ENCODE measurements at regions not wholly inside any gene's neighbourhood (a gene's known extent, or its start where the extent isn't known, plus 50 kb on each side); places are given as distances from the start of the nearest gene placed in this dataset.

- ATAC-seq (no peak), DNase-seq (ENCODE audit: low read depth, low spot score) (no peak)
- no peaks in the 10 kb centered on the region for H3K9me3 ChIP-seq (ENCODE audit: control insufficient read depth in 1 of 2, insufficient read depth in 1 of 2, low read depth in 1 of 2, low read length in 2 of 2)
- H3K4me2 ChIP-seq (ENCODE audit: low read length), result no peak overlapping the region
- BruUV-seq (replicated peaks), result no TSS peak
- peaks cover 0 to 17% of the 10 kb centered on the region in 2 experiments; a peak in 2 of 4 replicates for H3K4me1 ChIP-seq (ENCODE audit: control insufficient read depth in 1 of 2, insufficient read depth in 2 of 2, low read length in 2 of 2)
- no peaks in the 10 kb centered on the region for H3K36me3 ChIP-seq (ENCODE audit: control insufficient read depth in 1 of 2, insufficient read depth in 2 of 2, low read length in 2 of 2)
- ChIA-PET RAD21 (ENCODE audit: low non-redundant PET in 1 of 2, low total read pairs in 2 of 2, uncharacterized antibody in 2 of 2, unreplicated experiment in 2 of 2) (no interaction called here), CTCF (no interaction called here), POLR2A (no interaction called here)
- no peak overlapping the region for H2AFZ ChIP-seq (ENCODE audit: low read depth, low read length, poor library complexity, severe bottlenecking)
- TF ChIP-seq EZH2phosphoT487 (IDR thresholded peaks at IDR 0.05; ENCODE audit: borderline replicate concordance), result no peak
- no peak overlapping the region for H3K4me3 ChIP-seq (replicated peaks in 1 of 2; ENCODE audit: low read depth in 1 of 2, low read length in 2 of 2)
- intact Hi-C loops (cut with micrococcal nuclease), result no loop called here
- H4K20me1 ChIP-seq (ENCODE audit: insufficient read depth), result no peaks in the 10 kb centered on the region
- H3K9ac ChIP-seq (ENCODE audit: low read length), result no peak overlapping the region
- no peaks in the 10 kb centered on the region for H3K79me2 ChIP-seq (ENCODE audit: insufficient read depth, low read length)
- no peaks in the 10 kb centered on the region for H3K9me2 ChIP-seq (ENCODE audit: insufficient read depth)
- no peak overlapping the region for H3K27ac ChIP-seq (ENCODE audit: low read depth, low read length)
- H3K27me3 ChIP-seq (ENCODE audit: insufficient read depth, low read length), result no peaks in the 10 kb centered on the region
Observed at GRCh38 chr13:73935991-73936390, 198.2 kb downstream of the KLF12 start.

- Histone ChIP-seq H3K4me1 (ENCODE audit: control insufficient read depth in 1 of 2, insufficient read depth in 2 of 2, low read length in 2 of 2) (peaks cover 0 to 17% of the 10 kb centered on the region in 2 experiments; a peak in 2 of 4 replicates), H3K79me2 (ENCODE audit: insufficient read depth, low read length) (no peaks in the 10 kb centered on the region), H3K27ac (ENCODE audit: low read depth, low read length) (no peak overlapping the region), H3K9me2 (ENCODE audit: insufficient read depth) (no peaks in the 10 kb centered on the region), H3K4me3 (replicated peaks in 1 of 2; ENCODE audit: low read depth in 1 of 2, low read length in 2 of 2) (no peak overlapping the region), H3K9ac (ENCODE audit: low read length) (no peak overlapping the region), H3K36me3 (ENCODE audit: control insufficient read depth in 1 of 2, insufficient read depth in 2 of 2, low read length in 2 of 2) (no peaks in the 10 kb centered on the region), H3K9me3 (ENCODE audit: control insufficient read depth in 1 of 2, insufficient read depth in 1 of 2, low read depth in 1 of 2, low read length in 2 of 2) (no peaks in the 10 kb centered on the region), H3K4me2 (ENCODE audit: low read length) (no peak overlapping the region), H2AFZ (ENCODE audit: low read depth, low read length, poor library complexity, severe bottlenecking) (no peak overlapping the region), H3K27me3 (ENCODE audit: insufficient read depth, low read length) (no peaks in the 10 kb centered on the region), H4K20me1 (ENCODE audit: insufficient read depth) (no peaks in the 10 kb centered on the region)
- intact Hi-C loops (cut with micrococcal nuclease), result no loop called here
- TF ChIP-seq CEBPB (IDR thresholded peaks at IDR 0.05; ENCODE audit: low read depth) (no peak), POLR2AphosphoS5 (IDR thresholded peaks at IDR 0.05; ENCODE audit: low read depth, low read length) (no peak), CTCF (IDR thresholded peaks at IDR 0.05 in 2 of 3, conservative IDR thresholded peaks at IDR 0.05 in 1 of 3; ENCODE audit: borderline replicate concordance in 1 of 3, insufficient read depth in 1 of 3, low read depth in 2 of 3, low read length in 2 of 3) (no peak), TCF7L2 (IDR thresholded peaks at IDR 0.05; ENCODE audit: borderline replicate concordance, extremely low read depth, insufficient read depth, insufficient read length) (no peak), REST (IDR thresholded peaks at IDR 0.05; ENCODE audit: low read depth) (no peak), ZNF274 (IDR thresholded peaks at IDR 0.05; ENCODE audit: low read depth, low read length) (no peak), CBX3 (IDR thresholded peaks at IDR 0.05; ENCODE audit: low read depth) (no peak), RAD21 (IDR thresholded peaks at IDR 0.05; ENCODE audit: low read depth) (no peak), SIN3A (IDR thresholded peaks at IDR 0.05; ENCODE audit: low read depth) (no peak), FOSL1 (IDR thresholded peaks at IDR 0.05; ENCODE audit: low read depth) (no peak), EZH2phosphoT487 (IDR thresholded peaks at IDR 0.05; ENCODE audit: borderline replicate concordance) (no peak)
- ChIA-PET POLR2A (no interaction called here), CTCF (no interaction called here), RAD21 (ENCODE audit: low non-redundant PET in 1 of 2, low total read pairs in 2 of 2, uncharacterized antibody in 2 of 2, unreplicated experiment in 2 of 2) (no interaction called here)
- no peak for DNase-seq (ENCODE audit: low read depth, low spot score)
- ATAC-seq, result no peak
- BruUV-seq (replicated peaks), result no TSS peak
Observed at GRCh38 chr13:73934771-73935170, 199.4 kb downstream of the KLF12 start.

Measured in HCT116 (cell line).